ENCODE measurements at regions not wholly inside any gene's neighbourhood (a gene's known extent, or its start where the extent isn't known, plus 50 kb on each side); places are given as distances from the start of the nearest gene placed in this dataset.
A peak's percentile ranks its signal among the peaks of the same experiment; 100 is the strongest.
"Not testable (repeated sequence)": the region's sequence is repeated elsewhere in the genome, so short reads cannot be mapped to it uniquely, and the experiment has no call there.

GRCh38 chr2:155481141-155481540 lies 782.6 kb downstream of the KCNJ3 start:
- Histone ChIP-seq H3K36me3 (ENCODE audit: control insufficient read depth, insufficient read depth, low read length) (no peaks in the 10 kb centered on the region), H3K4me3 (ENCODE audit: low read depth, low read length) (no peak overlapping the region), H3K27me3 (ENCODE audit: control insufficient read depth, insufficient read depth, low read length) (no peaks in the 10 kb centered on the region)
- no peak for FAIRE-seq
- no peak for TF ChIP-seq CTCF (IDR thresholded peaks at IDR 0.05; ENCODE audit: insufficient read depth, low read length, severe bottlenecking)
- no peak for DNase-seq (ENCODE audit: low read depth)

- not testable (repeated sequence) for DNase-seq (ENCODE audit: low read depth); H3K36me3 ChIP-seq (ENCODE audit: control insufficient read depth, insufficient read depth, low read length); H3K27me3 ChIP-seq (ENCODE audit: control insufficient read depth, insufficient read depth, low read length); FAIRE-seq; H3K4me3 ChIP-seq (ENCODE audit: low read depth, low read length)
These were observed 773.5 kb downstream of the KCNJ3 start for GRCh38 chr2:155472018-155472417.

- DNase-seq (ENCODE audit: low read depth) = peak; percentile 18
- Histone ChIP-seq H3K4me3 (ENCODE audit: low read depth, low read length) (no peak overlapping the region), H3K36me3 (ENCODE audit: control insufficient read depth, insufficient read depth, low read length) (no peaks in the 10 kb centered on the region), H3K27me3 (ENCODE audit: control insufficient read depth, insufficient read depth, low read length) (no peaks in the 10 kb centered on the region)
- TF ChIP-seq CTCF (IDR thresholded peaks at IDR 0.05; ENCODE audit: insufficient read depth, low read length, severe bottlenecking) = no peak
- FAIRE-seq = no peak
These were observed 757.7 kb downstream of the KCNJ3 start for GRCh38 chr2:155456222-155456621.

GRCh38 chr2:155442755-155443372 lies 744.4 kb downstream of the KCNJ3 start:
- no peak for TF ChIP-seq CTCF (IDR thresholded peaks at IDR 0.05; ENCODE audit: insufficient read depth, low read length, severe bottlenecking)
- Histone ChIP-seq H3K27me3 (ENCODE audit: control insufficient read depth, insufficient read depth, low read length) (no peaks in the 10 kb centered on the region), H3K36me3 (ENCODE audit: control insufficient read depth, insufficient read depth, low read length) (no peaks in the 10 kb centered on the region), H3K4me3 (ENCODE audit: low read depth, low read length) (no peak overlapping the region)
- FAIRE-seq (no peak), DNase-seq (ENCODE audit: low read depth) (peak; percentile 99)

GRCh38 chr2:155442088-155442487 lies 743.6 kb downstream of the KCNJ3 start:
- DNase-seq (ENCODE audit: low read depth) = peak; percentile 13
- Histone ChIP-seq H3K27me3 (ENCODE audit: control insufficient read depth, insufficient read depth, low read length) (no peaks in the 10 kb centered on the region), H3K36me3 (ENCODE audit: control insufficient read depth, insufficient read depth, low read length) (no peaks in the 10 kb centered on the region), H3K4me3 (ENCODE audit: low read depth, low read length) (no peak overlapping the region)
- FAIRE-seq = no peak
- TF ChIP-seq CTCF (IDR thresholded peaks at IDR 0.05; ENCODE audit: insufficient read depth, low read length, severe bottlenecking) = no peak

GRCh38 chr2:155431004-155431507 lies 732.6 kb downstream of the KCNJ3 start:
- Histone ChIP-seq H3K36me3 (ENCODE audit: control insufficient read depth, insufficient read depth, low read length) (no peaks in the 10 kb centered on the region), H3K27me3 (ENCODE audit: control insufficient read depth, insufficient read depth, low read length) (no peaks in the 10 kb centered on the region), H3K4me3 (ENCODE audit: low read depth, low read length) (no peak overlapping the region)
- DNase-seq (ENCODE audit: low read depth) = no peak
- no peak for FAIRE-seq
- TF ChIP-seq CTCF (IDR thresholded peaks at IDR 0.05; ENCODE audit: insufficient read depth, low read length, severe bottlenecking) = no peak

All from bronchial epithelial cell (primary cell).